DND-41 (cell line): ENCODE measurements at regions not wholly inside any gene's neighbourhood (a gene's known extent, or its start where the extent isn't known, plus 50 kb on each side); places are given as distances from the start of the nearest gene placed in this dataset.

Source experiments
- ATAC-seq: fragments of 200-7000 bp; cut with Tn5 transposase; 3 replicates; pipeline ENCODE4 v1.9.1; 2021; ENCODE audit warnings: low read depth; ENCODE audit not compliant: insufficient read depth
- DNase-seq: peaks from one replicate; pipeline ENCODE4 v3.0.0-alpha.2; 2020
- H2AFZ ChIP-seq: 2 replicates; pipeline ENCODE4 v1.6.0; 2012; ENCODE audit warnings: low read depth, low read length
- H3K27ac ChIP-seq: 2 replicates; pipeline ENCODE4 v1.5.1; 2012; ENCODE audit warnings: low read length, inconsistent platforms
- H3K27me3 ChIP-seq: fragments of 200-600 bp; sonication (generic); 2 replicates; pipeline ENCODE4 v1.6.0; 2012; ENCODE audit warnings: low read length, mild to moderate bottlenecking, inconsistent platforms; ENCODE audit not compliant: insufficient read depth, poor library complexity
- H3K36me3 ChIP-seq: 2 replicates; pipeline ENCODE4 v1.5.1; 2012; ENCODE audit warnings: low read length, inconsistent platforms; ENCODE audit not compliant: insufficient read depth
- H3K4me1 ChIP-seq: 2 replicates; pipeline ENCODE4 v1.5.1; 2012; ENCODE audit warnings: mild to moderate bottlenecking, low read length; ENCODE audit not compliant: insufficient read depth
- H3K4me2 ChIP-seq: 2 replicates; pipeline ENCODE4 v1.6.0; 2012; ENCODE audit warnings: mild to moderate bottlenecking, moderate library complexity, low read length, inconsistent platforms; ENCODE audit not compliant: insufficient read depth
- H3K4me3 ChIP-seq, 2 experiments: fragments of 200-600 bp in 1 of 2; shearing (Covaris generic) in 1 of 2; 2 replicates each; pipeline ENCODE4 v1.5.1; 2012 to 2016; ENCODE audit warnings: inconsistent platforms in 2 of 2, low read length in 2 of 2, mild to moderate bottlenecking in 2 of 2, low read depth in 1 of 2, moderate library complexity in 1 of 2
- H3K79me2 ChIP-seq: 2 replicates; pipeline ENCODE4 v1.6.0; 2012; ENCODE audit warnings: low read length, inconsistent platforms; ENCODE audit not compliant: insufficient read depth
- H3K9ac ChIP-seq: 2 replicates; pipeline ENCODE4 v1.6.0; 2012; ENCODE audit warnings: low read depth, mild to moderate bottlenecking, inconsistent platforms, low read length, moderate library complexity
- H3K9me3 ChIP-seq: 2 replicates; pipeline ENCODE4 v1.5.1; 2012; ENCODE audit warnings: low read length, moderate library complexity, mild to moderate bottlenecking, inconsistent platforms; ENCODE audit not compliant: insufficient read depth, severe bottlenecking
- H4K20me1 ChIP-seq: 2 replicates; pipeline ENCODE4 v1.6.0; 2012; ENCODE audit warnings: low read length; ENCODE audit not compliant: insufficient read depth
- CTCF ChIP-seq: IDR thresholded peaks from 2 replicates; pipeline ENCODE4 v1.5.1; 2012; ENCODE audit warnings: borderline replicate concordance, low read length, moderate library complexity, mild to moderate bottlenecking; ENCODE audit not compliant: poor library complexity, severe bottlenecking; ENCODE audit errors: extremely low read depth
- EZH2 ChIP-seq: IDR thresholded peaks from 3 replicates; pipeline ENCODE4 v1.6.1; 2012; ENCODE audit warnings: borderline replicate concordance, low read depth, mild to moderate bottlenecking, moderate library complexity, low read length, inconsistent platforms; ENCODE audit not compliant: severe bottlenecking

- Histone ChIP-seq H3K27ac (no peak overlapping the region), H3K9ac (no peak overlapping the region), H3K27me3 (no peaks in the 10 kb centered on the region), H3K4me2 (no peak overlapping the region), H3K36me3 (no peaks in the 10 kb centered on the region), H3K4me3 (no peak overlapping the region), H3K4me1 (no peaks in the 10 kb centered on the region), H4K20me1 (no peaks in the 10 kb centered on the region), H2AFZ (no peak overlapping the region), H3K79me2 (no peaks in the 10 kb centered on the region), H3K9me3 (no peaks in the 10 kb centered on the region)
- ATAC-seq (no peak), DNase-seq (no peak)
- TF ChIP-seq CTCF (no peak), EZH2 (no peak)
Measured at GRCh38 chr12:42002563-42002962, 142.1 kb downstream of the GXYLT1 start.

- Histone ChIP-seq H3K4me2 (no peak overlapping the region), H3K4me3 (no peak overlapping the region), H3K79me2 (no peaks in the 10 kb centered on the region), H2AFZ (no peak overlapping the region), H3K4me1 (no peaks in the 10 kb centered on the region), H3K9ac (no peak overlapping the region), H3K27ac (no peak overlapping the region), H3K36me3 (no peaks in the 10 kb centered on the region), H3K27me3 (no peaks in the 10 kb centered on the region), H4K20me1 (no peaks in the 10 kb centered on the region), H3K9me3 (no peaks in the 10 kb centered on the region)
- DNase-seq (no peak), ATAC-seq (no peak)
- TF ChIP-seq CTCF = no peak
- no peak for TF ChIP-seq EZH2
Measured at GRCh38 chr12:41998436-41998835, 146.2 kb downstream of the GXYLT1 start.

GRCh38 chr12:41993283-41993682, 151.4 kb downstream of the GXYLT1 start:
- Histone ChIP-seq H3K36me3 (no peaks in the 10 kb centered on the region), H3K4me1 (no peaks in the 10 kb centered on the region), H3K9me3 (no peaks in the 10 kb centered on the region), H4K20me1 (no peaks in the 10 kb centered on the region), H3K4me3 (no peak overlapping the region), H3K9ac (no peak overlapping the region), H3K27me3 (no peaks in the 10 kb centered on the region), H2AFZ (no peak overlapping the region), H3K27ac (no peak overlapping the region), H3K79me2 (no peaks in the 10 kb centered on the region), H3K4me2 (no peak overlapping the region)
- ATAC-seq (no peak), DNase-seq (no peak)
- TF ChIP-seq CTCF (no peak), EZH2 (no peak)

GRCh38 chr12:41992692-41993215, 151.9 kb downstream of the GXYLT1 start:
- H3K79me2 ChIP-seq = no peaks in the 10 kb centered on the region
- no peak for TF ChIP-seq CTCF
- TF ChIP-seq EZH2 = no peak
- no peak overlapping the region for H2AFZ ChIP-seq
- H3K4me3 ChIP-seq = no peak overlapping the region
- no peaks in the 10 kb centered on the region for H4K20me1 ChIP-seq
- DNase-seq = no peak
- no peaks in the 10 kb centered on the region for H3K36me3 ChIP-seq
- H3K9ac ChIP-seq = no peak overlapping the region
- H3K9me3 ChIP-seq = no peaks in the 10 kb centered on the region
- no peak for ATAC-seq
- no peaks in the 10 kb centered on the region for H3K27me3 ChIP-seq
- H3K4me1 ChIP-seq = no peaks in the 10 kb centered on the region
- no peak overlapping the region for H3K4me2 ChIP-seq
- H3K27ac ChIP-seq = no peak overlapping the region
